GM18870 (cell line): ENCODE measurements at regions not wholly inside any gene's neighbourhood (a gene's known extent, or its start where the extent isn't known, plus 50 kb on each side); places are given as distances from the start of the nearest gene placed in this dataset.

Source experiments
- ATAC-seq: cut with Tn5 transposase; IDR thresholded peaks from one replicate; pipeline ENCODE4 v1.9.1; 2021; ENCODE audit warnings: moderate library complexity; ENCODE audit not compliant: unreplicated experiment

DNA sequence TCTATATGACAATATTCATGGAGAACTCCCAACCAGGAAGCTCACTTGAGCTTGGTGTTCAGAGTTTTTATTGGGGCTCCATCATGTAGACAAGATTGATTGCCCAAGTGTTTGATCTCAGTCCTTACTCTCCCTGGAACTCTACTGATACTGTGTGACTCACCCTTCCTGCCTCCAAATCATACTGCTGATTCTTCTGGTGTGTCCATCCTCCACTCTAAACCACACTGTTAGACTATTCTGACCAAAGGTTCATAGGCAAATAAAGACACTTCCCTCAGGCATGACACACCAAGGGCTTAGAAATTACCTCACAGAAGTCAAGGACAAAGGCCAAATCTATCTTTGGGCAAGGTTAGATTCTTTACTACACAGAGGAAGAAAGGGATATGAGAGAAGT, 107.9 kb upstream of the CDH20 start:
- ATAC-seq: no peak

DNA sequence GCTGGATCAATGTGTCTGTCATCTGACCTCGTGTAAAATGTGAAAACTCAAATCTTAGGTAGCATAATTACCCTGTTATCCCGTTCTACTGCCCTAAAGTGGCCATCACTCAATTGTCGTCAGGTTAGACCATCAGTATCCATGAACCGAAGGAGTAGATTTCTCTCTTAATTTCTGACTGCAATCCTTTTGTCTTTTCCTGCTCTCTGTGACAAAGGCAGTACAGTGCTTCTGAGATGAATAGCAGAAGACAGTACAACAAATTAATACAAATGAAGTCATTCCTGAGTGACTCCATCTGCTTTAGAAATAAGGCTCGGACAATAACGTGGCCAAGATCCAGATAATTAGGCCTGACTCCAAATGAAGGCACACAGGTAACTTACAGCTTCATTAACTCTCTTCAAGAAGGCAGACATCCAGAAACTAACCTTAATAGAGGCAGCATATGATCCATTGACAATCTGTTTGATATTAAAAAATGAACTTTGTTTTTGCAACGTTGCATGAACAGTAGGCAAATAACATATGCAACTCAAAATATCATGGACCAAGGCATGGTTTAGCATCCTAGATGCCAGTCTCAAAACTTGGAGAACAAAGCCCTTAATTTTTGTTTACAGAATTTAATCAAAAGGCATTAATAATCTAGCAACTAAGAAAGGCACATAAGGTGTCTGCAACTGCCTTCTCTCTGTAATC, 96.7 kb upstream of the CDH20 start:
- no peak for ATAC-seq

DNA sequence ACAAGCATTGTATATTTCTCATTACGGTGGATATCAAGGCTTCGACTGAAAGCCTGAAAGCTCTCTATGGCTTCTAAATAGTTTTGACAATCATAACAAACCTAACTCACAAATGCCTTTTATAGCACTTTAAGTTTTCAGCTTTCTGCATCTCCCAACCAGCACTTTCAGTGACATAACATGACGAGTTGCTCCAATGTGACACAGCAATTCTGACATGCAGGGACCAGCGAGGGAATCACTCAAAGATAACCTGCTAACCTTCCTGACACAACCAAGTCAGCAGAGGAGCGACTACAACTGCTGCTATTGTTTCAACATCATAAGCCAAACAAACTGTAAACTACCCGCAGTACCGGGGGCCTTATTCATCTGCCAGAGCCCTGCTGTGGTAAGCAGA, 95.7 kb upstream of the CDH20 start:
- ATAC-seq: no peak

DNA sequence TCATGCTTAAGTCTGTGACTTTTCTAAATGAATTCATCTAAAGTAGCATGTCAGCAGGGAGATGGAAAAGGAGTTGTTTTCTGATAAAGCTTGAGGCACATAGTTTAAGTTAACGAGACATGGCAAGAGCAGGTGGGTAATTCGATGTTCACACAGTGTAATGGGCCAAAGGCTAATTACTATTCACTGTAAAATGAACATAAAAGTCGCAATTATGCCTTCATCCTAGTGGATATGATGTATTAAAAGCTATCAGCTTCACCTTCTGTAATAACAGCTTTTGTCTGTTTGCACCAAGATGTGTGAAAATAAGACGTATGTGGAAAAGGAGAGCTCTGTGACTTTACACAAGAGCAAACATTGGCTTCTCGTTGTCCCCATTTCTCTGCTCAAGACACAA, 94.2 kb upstream of the CDH20 start:
- no peak for ATAC-seq

DNA sequence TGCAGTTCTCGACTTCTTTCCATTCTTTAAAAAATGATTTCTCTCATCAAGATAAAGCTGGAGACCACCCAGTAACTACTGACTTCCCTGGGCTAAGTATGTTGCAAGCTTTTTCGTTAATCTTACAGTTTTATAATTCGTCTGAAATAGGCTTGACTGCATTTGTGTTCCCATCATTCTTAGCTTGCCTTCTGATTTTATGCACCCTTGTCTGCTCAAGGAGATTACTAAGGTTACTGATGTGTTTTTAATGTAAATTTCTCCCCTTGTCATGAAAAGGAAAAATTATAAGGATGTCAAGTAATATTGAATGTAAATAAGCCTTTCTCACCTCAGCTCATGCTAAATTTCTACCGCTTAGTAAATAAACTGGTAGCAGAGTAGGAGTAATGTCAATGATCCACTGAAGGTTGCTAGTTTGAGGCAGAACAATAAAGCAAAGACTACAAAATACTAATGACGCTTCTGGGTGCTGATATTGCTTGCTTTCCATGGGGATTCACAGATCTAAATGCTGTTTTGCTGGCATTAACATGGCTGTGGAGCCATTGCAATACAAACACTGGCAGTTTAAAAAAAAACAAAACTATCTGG, 91.9 kb upstream of the CDH20 start:
- no peak for ATAC-seq

DNA sequence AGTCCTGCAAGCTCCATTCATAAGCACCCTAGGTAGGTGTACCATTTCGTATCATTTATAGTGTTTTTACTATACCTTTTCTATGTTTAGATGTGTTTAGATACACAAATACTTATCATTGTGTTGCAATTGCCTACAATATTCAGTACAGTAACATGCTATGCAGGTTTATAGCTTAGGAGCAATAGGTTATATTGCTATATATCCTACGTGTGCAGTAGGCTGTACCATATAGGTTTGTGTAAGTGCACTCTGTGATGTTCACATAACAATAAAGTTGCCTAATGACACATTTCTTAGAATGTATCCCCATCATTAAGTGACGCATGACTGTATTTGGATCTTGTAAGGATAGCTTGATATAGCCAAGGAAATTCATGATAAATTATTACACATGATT, 88.6 kb upstream of the CDH20 start:
- ATAC-seq: no peak

DNA sequence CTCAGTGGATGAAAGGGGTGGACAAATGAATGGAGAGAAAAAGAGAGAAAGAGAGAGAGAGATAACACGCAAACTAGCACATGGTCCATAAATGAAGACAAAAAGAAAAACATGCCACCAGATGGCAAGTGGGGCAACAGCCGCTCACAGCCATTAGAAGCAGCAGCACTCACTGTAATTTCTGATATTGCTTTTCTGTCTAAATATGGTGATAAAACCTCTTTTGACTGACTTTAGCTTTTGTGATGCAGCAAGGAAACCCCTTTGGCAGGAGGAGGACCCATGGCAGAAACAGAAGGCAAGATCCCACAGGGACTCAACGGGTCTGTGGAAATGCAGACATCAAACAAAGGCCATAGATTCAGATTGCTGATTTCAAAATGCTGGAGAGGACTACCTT, 88.0 kb upstream of the CDH20 start:
- no peak for ATAC-seq

DNA sequence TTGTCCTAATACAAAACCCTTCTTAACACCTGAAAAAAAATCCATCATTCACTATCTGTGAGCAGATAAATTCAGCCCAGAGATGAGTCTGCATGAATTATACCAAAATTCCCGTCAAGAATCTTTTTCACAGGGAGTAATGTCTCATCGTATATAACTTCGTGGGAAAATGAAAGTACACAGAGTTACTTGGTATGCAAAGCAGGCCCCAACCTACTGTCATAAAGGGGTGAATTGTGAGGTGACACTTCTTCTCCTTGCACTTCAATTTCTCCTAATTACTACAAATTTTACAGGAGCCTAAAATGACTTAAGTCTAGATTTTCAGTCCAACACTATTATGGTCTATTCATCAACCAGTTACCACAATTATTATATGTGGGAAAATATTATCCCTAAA, 84.6 kb upstream of the CDH20 start:
- no peak for ATAC-seq

DNA sequence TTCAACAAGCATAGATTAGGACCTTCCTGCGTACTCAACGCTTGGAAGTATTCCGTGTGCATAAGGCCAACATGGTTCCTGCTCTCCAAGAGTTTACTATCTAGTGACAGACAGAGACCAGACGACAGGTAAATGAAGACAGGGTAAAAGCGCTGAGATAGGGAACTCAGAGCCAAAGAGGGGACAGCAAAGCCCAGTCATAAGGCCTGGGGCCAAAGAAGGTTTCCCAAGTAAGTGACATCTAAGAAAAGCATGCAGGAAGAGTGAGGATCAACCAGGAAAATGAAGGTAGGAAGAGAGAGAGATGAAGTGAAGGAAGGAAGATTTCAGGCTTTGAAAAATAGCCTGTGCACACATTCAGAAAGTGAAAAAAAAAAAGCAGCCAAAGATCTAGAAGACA, 76.9 kb upstream of the CDH20 start:
- no peak for ATAC-seq

DNA sequence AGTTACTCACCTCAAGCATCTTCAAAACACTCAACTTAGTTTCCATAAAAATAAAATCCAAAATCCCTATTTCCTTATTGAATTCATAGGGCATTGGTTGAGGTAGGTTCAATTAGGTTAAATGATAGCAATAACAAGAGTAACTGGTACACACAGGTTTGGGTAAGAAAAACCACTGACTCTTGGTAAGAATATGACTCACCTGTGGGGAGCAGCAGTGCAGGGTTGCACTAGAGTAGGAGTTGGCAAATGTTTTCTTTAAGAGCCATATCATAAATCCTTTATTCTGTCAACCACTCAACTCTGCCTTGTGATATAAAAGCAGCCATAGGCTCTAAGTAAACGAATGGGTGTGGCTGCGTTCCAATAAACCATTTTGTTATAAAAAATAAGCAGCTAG, 71.4 kb upstream of the CDH20 start:
- ATAC-seq: no peak

DNA sequence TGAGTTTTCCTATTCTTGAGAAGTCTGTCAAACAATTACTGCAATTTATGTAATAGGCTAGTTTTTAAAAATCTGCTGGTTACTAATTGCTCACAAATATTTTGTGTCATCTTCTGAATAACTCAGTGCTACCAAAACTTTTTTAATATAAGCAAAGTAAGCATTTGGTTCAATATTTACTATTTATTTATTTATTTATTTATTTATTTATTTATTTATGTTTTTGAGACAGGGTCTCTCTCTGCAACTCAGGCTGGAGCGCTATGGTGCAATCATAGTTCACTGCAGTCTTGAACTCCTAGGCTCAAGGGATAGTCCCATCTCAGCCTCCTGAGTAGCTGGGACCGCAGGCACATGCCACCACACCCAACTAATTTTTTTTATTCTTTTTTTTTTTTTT, 60.4 kb upstream of the CDH20 start:
- ATAC-seq: no peak

DNA sequence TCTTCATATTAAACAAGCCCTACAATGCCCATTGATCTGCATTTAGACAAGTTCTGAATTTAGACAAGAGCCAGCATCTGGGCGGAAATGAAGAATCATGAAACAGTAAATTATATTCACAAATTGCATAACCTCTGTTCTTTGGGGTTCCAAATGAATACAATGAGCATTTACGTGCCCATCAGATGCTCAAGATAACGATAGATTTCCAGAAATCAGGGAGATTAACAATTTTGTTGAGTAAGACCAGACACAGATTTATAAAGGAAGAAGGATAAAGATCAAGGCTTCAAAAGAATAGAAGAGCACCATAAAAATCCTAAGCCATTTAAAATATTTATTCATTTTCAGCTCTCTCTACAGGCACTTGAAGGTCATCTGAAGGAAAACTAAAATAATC, 59.7 kb upstream of the CDH20 start:
- ATAC-seq: no peak

DNA sequence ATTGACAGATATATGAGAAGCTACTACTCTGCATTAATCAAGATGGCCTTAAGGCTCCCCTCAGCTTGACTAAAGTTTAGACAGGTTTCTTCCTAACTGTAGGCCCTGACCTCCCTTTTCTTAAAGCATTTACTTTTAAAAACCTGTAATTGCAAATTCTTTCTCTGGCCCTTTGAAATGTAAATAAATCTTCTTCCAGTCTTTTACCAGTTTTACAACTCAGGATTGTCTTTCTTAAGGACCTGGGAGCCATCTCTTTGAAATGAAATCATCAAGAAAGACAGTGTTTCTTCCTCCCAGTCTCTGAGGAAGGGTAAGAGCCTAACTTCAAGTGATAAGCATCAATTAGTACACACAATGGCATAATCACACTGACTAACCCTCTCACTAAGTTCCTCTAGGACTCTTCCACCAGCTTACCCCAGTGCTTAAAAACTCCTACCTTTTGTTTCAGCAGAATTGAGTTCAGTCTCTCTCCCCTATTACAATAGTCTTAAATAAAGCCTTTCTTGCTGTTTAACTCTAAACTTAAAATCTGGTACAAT, 58.7 kb upstream of the CDH20 start:
- no peak for ATAC-seq

DNA sequence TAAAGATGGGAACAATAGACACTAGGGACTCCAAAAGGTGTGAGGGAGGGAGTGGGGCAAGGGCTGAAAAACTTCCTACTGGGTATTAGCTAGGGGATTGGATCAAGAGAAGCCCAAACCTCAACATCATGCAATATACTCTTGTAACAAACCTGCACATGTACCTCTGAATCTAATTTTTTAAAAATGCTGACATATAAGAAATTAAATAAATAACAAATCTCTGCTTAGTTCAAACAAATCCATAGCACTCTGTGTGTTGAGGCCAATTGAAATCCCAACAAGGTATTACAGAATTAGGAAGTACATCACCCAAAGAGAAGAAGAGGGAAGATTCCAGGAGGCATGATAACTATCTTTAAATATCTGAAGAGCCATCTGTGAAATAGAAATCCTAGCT, 55.4 kb upstream of the CDH20 start:
- no peak for ATAC-seq

DNA sequence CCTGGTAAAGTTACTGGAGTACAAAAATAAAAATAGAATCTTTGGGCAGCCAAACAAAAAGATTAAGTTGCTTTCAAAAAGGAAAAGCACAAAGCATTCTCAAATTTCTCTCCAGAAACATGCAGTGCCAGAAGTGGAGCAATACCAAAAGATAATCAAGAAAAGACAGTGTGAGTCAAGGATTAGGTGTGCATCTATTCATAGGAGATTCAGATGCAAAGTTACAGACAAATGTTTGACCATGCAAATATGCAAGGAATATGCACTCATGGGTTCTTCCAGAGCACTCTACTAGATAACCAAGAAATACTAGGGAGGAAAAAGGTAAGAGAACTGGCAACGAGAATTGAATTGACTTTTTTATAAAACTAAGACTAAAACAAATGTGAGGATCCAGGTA, 51.8 kb upstream of the CDH20 start:
- no peak for ATAC-seq

DNA sequence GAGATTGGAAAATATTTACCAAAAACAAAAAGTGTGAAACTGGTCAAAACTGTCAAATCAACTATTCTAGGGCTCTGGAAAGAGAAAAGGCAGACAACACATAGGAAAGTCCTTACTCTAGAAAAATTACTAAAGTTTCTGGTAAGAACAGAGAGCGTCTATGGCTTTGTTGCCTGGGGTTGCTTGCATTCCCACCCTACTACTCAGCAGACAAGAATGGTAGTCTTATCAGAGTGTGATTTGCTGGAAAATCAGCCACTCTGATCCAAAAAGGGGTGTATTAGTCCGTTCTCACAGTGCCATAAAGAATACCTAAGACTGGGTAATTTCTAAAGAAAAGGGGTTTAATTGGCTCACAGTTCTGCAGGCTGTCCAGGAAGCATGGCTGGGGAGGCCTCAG, 50.3 kb upstream of the CDH20 start:
- no peak for ATAC-seq
